ENCODE measurements at regions not wholly inside any gene's neighbourhood (a gene's known extent, or its start where the extent isn't known, plus 50 kb on each side); places are given as distances from the start of the nearest gene placed in this dataset.
A peak's percentile ranks its signal among the peaks of the same experiment; 100 is the strongest.

GRCh38 chr1:244252211-244252610 lies 199.5 kb downstream of the ADSS2 start (continued):
- TF ChIP-seq, protein P1, sequence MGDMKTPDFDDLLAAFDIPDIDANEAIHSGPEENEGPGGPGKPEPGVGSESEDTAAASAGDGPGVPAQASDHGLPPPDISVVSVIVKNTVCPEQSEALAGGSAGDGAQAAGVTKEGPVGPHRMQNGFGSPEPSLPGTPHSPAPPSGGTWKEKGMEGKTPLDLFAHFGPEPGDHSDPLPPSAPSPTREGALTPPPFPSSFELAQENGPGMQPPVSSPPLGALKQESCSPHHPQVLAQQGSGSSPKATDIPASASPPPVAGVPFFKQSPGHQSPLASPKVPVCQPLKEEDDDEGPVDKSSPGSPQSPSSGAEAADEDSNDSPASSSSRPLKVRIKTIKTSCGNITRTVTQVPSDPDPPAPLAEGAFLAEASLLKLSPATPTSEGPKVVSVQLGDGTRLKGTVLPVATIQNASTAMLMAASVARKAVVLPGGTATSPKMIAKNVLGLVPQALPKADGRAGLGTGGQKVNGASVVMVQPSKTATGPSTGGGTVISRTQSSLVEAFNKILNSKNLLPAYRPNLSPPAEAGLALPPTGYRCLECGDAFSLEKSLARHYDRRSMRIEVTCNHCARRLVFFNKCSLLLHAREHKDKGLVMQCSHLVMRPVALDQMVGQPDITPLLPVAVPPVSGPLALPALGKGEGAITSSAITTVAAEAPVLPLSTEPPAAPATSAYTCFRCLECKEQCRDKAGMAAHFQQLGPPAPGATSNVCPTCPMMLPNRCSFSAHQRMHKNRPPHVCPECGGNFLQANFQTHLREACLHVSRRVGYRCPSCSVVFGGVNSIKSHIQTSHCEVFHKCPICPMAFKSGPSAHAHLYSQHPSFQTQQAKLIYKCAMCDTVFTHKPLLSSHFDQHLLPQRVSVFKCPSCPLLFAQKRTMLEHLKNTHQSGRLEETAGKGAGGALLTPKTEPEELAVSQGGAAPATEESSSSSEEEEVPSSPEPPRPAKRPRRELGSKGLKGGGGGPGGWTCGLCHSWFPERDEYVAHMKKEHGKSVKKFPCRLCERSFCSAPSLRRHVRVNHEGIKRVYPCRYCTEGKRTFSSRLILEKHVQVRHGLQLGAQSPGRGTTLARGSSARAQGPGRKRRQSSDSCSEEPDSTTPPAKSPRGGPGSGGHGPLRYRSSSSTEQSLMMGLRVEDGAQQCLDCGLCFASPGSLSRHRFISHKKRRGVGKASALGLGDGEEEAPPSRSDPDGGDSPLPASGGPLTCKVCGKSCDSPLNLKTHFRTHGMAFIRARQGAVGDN (IDR thresholded peaks at IDR 0.05): no peak

GRCh38 chr1:244254467-244254866 lies 197.2 kb downstream of the ADSS2 start:
- Histone ChIP-seq H4K20me1 (ENCODE audit: control insufficient read depth, insufficient read depth) (no peaks in the 10 kb centered on the region), H3K4me3 (no peak overlapping the region), H3K79me2 (ENCODE audit: control insufficient read depth, insufficient read depth, low read length) (no peaks in the 10 kb centered on the region), H3K4me1 (ENCODE audit: control insufficient read depth, insufficient read depth, low read length) (peaks cover 5% of the 10 kb centered on the region), H3K9ac (ENCODE audit: control insufficient read depth, insufficient read depth, low read length) (no peak overlapping the region), H3K4me2 (ENCODE audit: control insufficient read depth, insufficient read depth) (no peak overlapping the region; the same call in 1 of the 2 replicates), H3K27ac (ENCODE audit: control insufficient read depth, insufficient read depth) (no peak overlapping the region), H3K36me3 (ENCODE audit: control insufficient read depth in 2 of 2, insufficient read depth in 2 of 2, low read length in 1 of 2) (no peaks in the 10 kb centered on the region), H2AFZ (ENCODE audit: control insufficient read depth, low read depth, low read length) (peak overlapping the region; percentile 9; the same call in 1 of the 2 replicates), H3K9me3 (replicated peaks; ENCODE audit: control insufficient read depth, insufficient read depth, low read length) (no peaks in the 10 kb centered on the region; the same call in 2 of the 3 replicates), H3K27me3 (replicated peaks in 1 of 2; ENCODE audit: control insufficient read depth in 2 of 2, insufficient read depth in 2 of 2, low read length in 1 of 2) (no peaks in the 10 kb centered on the region)
- no peak for DNase-seq (ENCODE audit: low read depth, low spot score)
- WGBS (ENCODE audit: insufficient coverage, insufficient replicate concordance, low lambda C conversion rate, missing lambda C conversion rate): 30% methylated on average over 6 of the region's 6 CpGs
- ChIA-PET CTCF (interaction anchor here (0.9 kb wide), 1 partner anchor 18 kb away, joined by 4 read pairs; no protein-coding TSS in a partner anchor), RAD21 (ENCODE audit: unreplicated experiment) (no interaction called here), POLR2A (no interaction called here), SMC1A (ENCODE audit: uncharacterized antibody, unreplicated experiment) (interaction anchor here (1.1 kb wide), 1 partner anchor 219 kb away, joined by 3 read pairs; no protein-coding TSS in a partner anchor)
- peak; percentile 73 for TF ChIP-seq SPI1 (IDR thresholded peaks at IDR 0.05; ENCODE audit: borderline replicate concordance, insufficient read depth, low read depth, low read length)
- TF ChIP-seq JUND (IDR thresholded peaks at IDR 0.05; ENCODE audit: low read depth, low read length): no peak
- TF ChIP-seq E2F8 (IDR thresholded peaks at IDR 0.05; ENCODE audit: low read depth, partially characterized antibody): no peak
- peak; percentile 23; the same call in 1 of the 3 replicates for ATAC-seq
- intact Hi-C loops (cut with micrococcal nuclease; ENCODE audit: unreplicated experiment) (no loop called here), in situ Hi-C loops (cut with MboI) (no loop called here)
- no peak for FAIRE-seq
- BruUV-seq (replicated peaks): no TSS peak
